Nephron (organoid): ENCODE measurements at regions not wholly inside any gene's neighbourhood (a gene's known extent, or its start where the extent isn't known, plus 50 kb on each side); places are given as distances from the start of the nearest gene placed in this dataset.

ENCODE experiments used
- H3K27ac Mint-ChIP-seq, 3 experiments: 2 replicates each; pipeline ENCODE4 v1.8.0; 2020; ENCODE audit warnings: mixed read lengths in 3 of 3, mild to moderate bottlenecking in 2 of 3, moderate library complexity in 1 of 3
- H3K27me3 Mint-ChIP-seq: 2 replicates; pipeline ENCODE4 v1.8.0; 2021; ENCODE audit warnings: low read depth, mild to moderate bottlenecking, moderate library complexity, mixed read lengths
- H3K36me3 Mint-ChIP-seq: 2 replicates; pipeline ENCODE4 v1.8.0; 2020; ENCODE audit warnings: low read depth, mixed read lengths
- H3K4me1 Mint-ChIP-seq: 2 replicates; pipeline ENCODE4 v1.8.0; 2020; ENCODE audit warnings: mixed read lengths
- H3K4me3 Mint-ChIP-seq, 3 experiments: 2 replicates each; pipeline ENCODE4 v1.8.0; 2020; ENCODE audit warnings: mild to moderate bottlenecking in 3 of 3, mixed read lengths in 3 of 3, moderate library complexity in 2 of 3
- H3K9me3 Mint-ChIP-seq: 2 replicates; pipeline ENCODE4 v1.8.0; 2020; ENCODE audit warnings: mixed read lengths
- CTCF ChIP-seq, 3 experiments: fragments of 200-600 bp; sonication (generic); IDR thresholded peaks; one replicate each; pipeline ENCODE4 v1.5.0; 2021; ENCODE audit warnings: antibody characterized with exemption in 3 of 3; ENCODE audit not compliant: unreplicated experiment in 3 of 3

- Mint-ChIP-seq H3K27ac (no peak overlapping the region), H3K27me3 (no peaks in the 10 kb centered on the region), H3K36me3 (no peaks in the 10 kb centered on the region), H3K9me3 (no peaks in the 10 kb centered on the region), H3K4me3 (no peak overlapping the region), H3K4me1 (no peaks in the 10 kb centered on the region)
- TF ChIP-seq CTCF (IDR thresholded peaks at IDR 0.05; ENCODE audit: unreplicated experiment in 3 of 3) = no peak
Measured at GRCh38 chr3:84096188-84096587, 862.6 kb upstream of the CADM2 start.

- H3K4me3 Mint-ChIP-seq = no peak overlapping the region
- H3K4me1 Mint-ChIP-seq = no peaks in the 10 kb centered on the region
- no peak for TF ChIP-seq CTCF (IDR thresholded peaks at IDR 0.05; ENCODE audit: unreplicated experiment in 3 of 3)
- H3K27ac Mint-ChIP-seq = peak overlapping the region in 1 of 3 experiments; percentile 21
- no peaks in the 10 kb centered on the region for H3K36me3 Mint-ChIP-seq
- H3K9me3 Mint-ChIP-seq = no peaks in the 10 kb centered on the region
- no peaks in the 10 kb centered on the region for H3K27me3 Mint-ChIP-seq
Measured at GRCh38 chr3:84100861-84101260, 857.9 kb upstream of the CADM2 start.

DNA sequence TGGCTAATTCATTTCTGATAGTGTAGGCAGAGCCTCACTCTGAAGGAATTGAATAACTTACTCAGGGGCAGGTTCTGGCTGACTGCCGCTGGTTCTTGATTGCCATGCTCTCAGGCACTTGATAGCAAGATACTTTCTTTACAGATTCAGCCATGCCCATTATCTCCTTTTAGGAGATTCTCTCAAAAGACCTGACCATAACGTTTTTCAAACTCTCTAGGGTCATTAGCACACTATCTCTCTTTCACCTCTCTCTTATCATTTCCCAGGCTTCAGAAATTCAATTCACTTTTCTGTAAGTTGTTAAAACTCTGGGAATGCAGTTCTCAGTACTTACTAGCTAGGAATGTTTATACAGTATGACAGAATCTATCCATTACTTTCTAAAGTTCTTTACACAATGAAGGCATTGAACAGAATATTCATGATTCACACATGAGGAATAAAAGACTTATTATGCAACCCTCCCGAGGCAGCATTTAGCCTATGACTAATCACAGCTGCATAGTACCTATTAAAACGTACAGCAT is 850.3 kb upstream of the CADM2 start:
- no peak overlapping the region for H3K4me3 Mint-ChIP-seq

GRCh38 chr3:84109911-84110310 is 848.9 kb upstream of the CADM2 start:
- TF ChIP-seq CTCF (IDR thresholded peaks at IDR 0.05; ENCODE audit: unreplicated experiment in 3 of 3) = no peak
- H3K27ac Mint-ChIP-seq = no peak overlapping the region
- H3K27me3 Mint-ChIP-seq = no peaks in the 10 kb centered on the region
- no peaks in the 10 kb centered on the region for H3K36me3 Mint-ChIP-seq
- H3K4me1 Mint-ChIP-seq = no peaks in the 10 kb centered on the region
- no peaks in the 10 kb centered on the region for H3K9me3 Mint-ChIP-seq
- H3K4me3 Mint-ChIP-seq = no peak overlapping the region

More for the DNA sequence above, 850.3 kb upstream of the CADM2 start:
- Mint-ChIP-seq H3K27me3 (no peaks in the 10 kb centered on the region), H3K27ac (peak overlapping the region in 2 of 3 experiments; percentile 22 to 42), H3K9me3 (no peaks in the 10 kb centered on the region), H3K36me3 (no peaks in the 10 kb centered on the region), H3K4me1 (no peaks in the 10 kb centered on the region)
- no peak for TF ChIP-seq CTCF (IDR thresholded peaks at IDR 0.05; ENCODE audit: unreplicated experiment in 3 of 3)

GRCh38 chr3:84110787-84111186 is 848.0 kb upstream of the CADM2 start:
- H3K27ac Mint-ChIP-seq = no peak overlapping the region
- H3K27me3 Mint-ChIP-seq = no peaks in the 10 kb centered on the region
- no peaks in the 10 kb centered on the region for H3K36me3 Mint-ChIP-seq
- no peaks in the 10 kb centered on the region for H3K9me3 Mint-ChIP-seq
- no peak overlapping the region for H3K4me3 Mint-ChIP-seq
- no peaks in the 10 kb centered on the region for H3K4me1 Mint-ChIP-seq
- TF ChIP-seq CTCF (IDR thresholded peaks at IDR 0.05; ENCODE audit: unreplicated experiment in 3 of 3) = no peak

- no peak overlapping the region for H3K27ac Mint-ChIP-seq
- H3K27me3 Mint-ChIP-seq = no peaks in the 10 kb centered on the region
- H3K9me3 Mint-ChIP-seq = no peaks in the 10 kb centered on the region
- no peak overlapping the region for H3K4me3 Mint-ChIP-seq
- no peaks in the 10 kb centered on the region for H3K4me1 Mint-ChIP-seq
- no peaks in the 10 kb centered on the region for H3K36me3 Mint-ChIP-seq
- no peak for TF ChIP-seq CTCF (IDR thresholded peaks at IDR 0.05; ENCODE audit: unreplicated experiment in 3 of 3)
Measured at GRCh38 chr3:84125201-84125721, 833.5 kb upstream of the CADM2 start.
